ENCODE measurements at regions not wholly inside any gene's neighbourhood (a gene's known extent, or its start where the extent isn't known, plus 50 kb on each side); places are given as distances from the start of the nearest gene placed in this dataset.

- no peak for TF ChIP-seq POLR2A (IDR thresholded peaks at IDR 0.05; ENCODE audit: low read length)
- TF ChIP-seq GATA1 (IDR thresholded peaks at IDR 0.05; ENCODE audit: low read depth, low read length): no peak
These were observed 509.6 kb upstream of the USP24 start for GRCh38 chr1:55724551-55725325.

Data from erythroblast (primary cell).